Stimulated activated CD4-positive, alpha-beta T cell treated with anti-CD3 and anti-CD28 coated beads, TNF-alpha, amount 100 ng/mL, for 1 hour (primary cell): ENCODE measurements at regions not wholly inside any gene's neighbourhood (a gene's known extent, or its start where the extent isn't known, plus 50 kb on each side); places are given as distances from the start of the nearest gene placed in this dataset.
"Not testable (repeated sequence)": the region's sequence is repeated elsewhere in the genome, so short reads cannot be mapped to it uniquely, and the experiment has no call there.

Source experiments
- DNase-seq, 3 donors: peaks; one replicate each; pipeline ENCODE4 v3.0.0-alpha.2; 2020; ENCODE audit warnings: low read depth in 3 of 3, low spot score in 1 of 3

GRCh38 chr5:36422952-36423351 is 121.2 kb upstream of the RANBP3L start:
- DNase-seq: no peak

GRCh38 chr5:36423578-36424307 is 122.0 kb upstream of the RANBP3L start:
- DNase-seq: no peak

GRCh38 chr5:36426070-36426469 is 124.4 kb upstream of the RANBP3L start:
- not testable (repeated sequence) for DNase-seq

- no peak for DNase-seq
Measured at GRCh38 chr5:36435516-36435915, 133.8 kb upstream of the RANBP3L start.

DNA sequence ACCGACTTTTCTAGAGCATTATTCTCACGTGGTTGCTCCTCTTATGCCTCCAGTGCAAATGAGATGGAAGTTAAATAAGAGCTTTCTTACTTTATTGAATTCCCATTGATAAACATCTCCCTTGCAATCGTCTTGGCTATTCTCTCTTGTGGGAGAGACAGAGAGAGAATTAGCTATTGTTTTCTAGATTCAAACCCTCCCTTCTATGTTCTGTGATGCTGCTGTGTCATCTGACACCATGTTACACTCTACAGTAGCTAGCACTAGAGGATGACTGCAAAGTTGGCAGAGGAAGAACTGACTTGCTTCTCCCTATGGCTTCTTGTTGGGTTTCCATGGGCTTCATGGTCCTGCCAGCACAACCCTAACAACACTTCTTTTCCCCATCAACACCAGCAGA is 134.6 kb upstream of the RANBP3L start:
- no peak for DNase-seq

GRCh38 chr5:36438765-36439561 is 137.3 kb upstream of the RANBP3L start:
- DNase-seq: no peak

GRCh38 chr5:36440300-36440699 is 138.6 kb upstream of the RANBP3L start:
- no peak for DNase-seq

- DNase-seq: no peak
Measured at GRCh38 chr5:36441280-36441679, 139.6 kb upstream of the RANBP3L start.

DNA sequence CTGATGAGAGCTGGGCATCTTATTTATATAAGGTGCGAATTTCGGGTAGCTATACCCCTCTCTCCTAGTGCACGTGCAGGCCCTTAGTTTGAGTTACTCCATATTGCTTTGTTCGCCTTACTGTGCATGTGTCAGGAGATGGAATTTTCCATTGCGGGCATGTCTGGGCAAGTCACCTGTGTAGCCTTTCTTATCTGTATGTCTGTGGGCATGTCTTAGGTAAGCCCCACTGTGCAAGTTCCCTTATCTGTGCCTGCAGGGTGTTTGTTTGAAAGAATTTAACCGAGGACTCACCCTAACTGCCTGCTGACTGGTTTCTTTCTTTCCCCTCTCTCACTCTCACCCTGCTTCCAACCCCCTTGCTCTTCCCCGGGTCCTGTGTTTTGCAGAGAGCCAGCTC is 140.7 kb upstream of the RANBP3L start:
- DNase-seq: no peak

- DNase-seq: no peak
Measured at GRCh38 chr5:36442796-36443195, 141.1 kb upstream of the RANBP3L start.

DNA sequence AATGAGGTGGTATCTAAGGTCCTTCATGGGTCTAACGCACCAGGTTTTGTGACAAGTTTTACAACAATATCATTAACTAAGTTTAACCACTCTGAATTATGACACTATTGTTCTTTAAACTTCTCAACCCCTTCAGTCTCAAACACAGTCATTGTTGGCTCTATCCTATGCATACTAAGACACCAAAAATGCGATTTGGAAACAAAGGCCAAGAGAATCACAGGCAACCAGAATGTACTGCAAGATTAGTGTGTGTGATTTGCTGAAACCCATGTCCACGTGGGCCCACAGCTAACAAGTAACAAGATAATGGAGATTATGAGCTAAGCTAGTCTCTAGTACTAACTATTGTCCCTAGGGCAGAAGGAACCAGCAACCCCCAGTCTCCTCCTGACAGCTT is 142.2 kb upstream of the RANBP3L start:
- no peak for DNase-seq

GRCh38 chr5:36444582-36445418 is 143.1 kb upstream of the RANBP3L start:
- DNase-seq: no peak

- DNase-seq: no peak
Measured at GRCh38 chr5:36447776-36448175, 146.1 kb upstream of the RANBP3L start.

DNA sequence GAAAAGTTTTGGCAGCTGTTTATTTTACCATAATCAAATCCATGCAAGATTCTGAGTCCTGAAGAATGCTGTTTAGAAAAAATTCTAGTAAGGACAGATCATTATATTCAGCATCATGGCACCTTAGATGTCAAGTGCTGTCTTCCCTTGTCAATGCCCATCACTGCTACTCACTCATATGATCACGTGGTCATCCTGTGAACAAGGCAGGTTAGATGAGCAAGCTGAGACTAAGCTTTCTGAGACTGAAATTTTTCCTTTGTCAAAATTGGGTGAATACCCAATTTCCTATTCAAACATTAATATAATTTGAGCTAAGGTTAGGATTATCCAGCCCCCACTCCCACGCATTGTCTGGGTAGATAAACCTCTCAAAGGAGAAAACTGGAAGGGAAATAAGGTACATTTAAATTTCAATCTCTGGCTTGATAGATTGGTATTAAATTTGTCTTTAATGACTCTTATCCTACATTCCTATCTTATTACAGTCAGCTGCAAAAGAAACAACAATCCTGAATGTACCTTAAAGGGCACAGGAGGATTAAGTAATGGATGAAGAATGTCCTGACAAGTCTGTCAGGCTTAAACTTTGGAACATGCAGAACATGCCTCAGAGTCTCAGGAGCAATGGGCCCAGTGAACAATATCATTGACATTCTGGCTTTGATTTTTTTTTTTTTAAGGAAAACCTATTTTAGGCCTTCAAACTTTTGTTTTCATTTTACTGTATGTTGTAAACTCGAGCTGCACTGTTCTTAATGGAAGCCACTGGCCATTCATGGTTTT is 148.7 kb upstream of the RANBP3L start:
- no peak for DNase-seq

DNA sequence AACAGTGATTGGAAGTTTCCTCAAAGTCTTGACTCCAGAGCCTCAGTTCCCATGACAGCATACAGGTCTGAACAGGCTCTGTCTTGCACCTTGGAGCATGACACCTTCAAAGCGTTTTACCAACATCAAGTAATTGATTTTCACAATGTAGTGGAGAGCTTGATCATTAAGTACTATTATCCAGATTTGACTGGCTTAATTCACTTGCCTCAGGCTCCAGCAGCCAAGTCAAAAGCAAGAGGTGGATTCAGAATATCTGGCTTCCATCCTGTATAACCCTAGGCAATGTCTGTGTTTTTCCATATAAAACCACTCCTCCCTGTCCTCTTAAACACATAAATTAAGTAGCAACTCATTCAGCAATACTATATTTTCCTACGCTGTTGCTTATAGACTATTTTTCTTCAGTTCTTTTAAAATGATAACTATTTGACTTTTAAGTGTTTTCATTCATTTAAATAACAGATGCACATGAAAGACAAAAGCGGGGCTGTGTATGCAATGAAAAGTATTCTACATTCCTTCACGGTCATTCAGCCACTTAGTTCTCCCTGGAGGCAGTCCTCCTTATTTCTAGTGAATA is 150.8 kb upstream of the RANBP3L start:
- no peak for DNase-seq

GRCh38 chr5:36457511-36458270 is 148.7 kb upstream of the SLC1A3 start:
- DNase-seq: no peak

DNA sequence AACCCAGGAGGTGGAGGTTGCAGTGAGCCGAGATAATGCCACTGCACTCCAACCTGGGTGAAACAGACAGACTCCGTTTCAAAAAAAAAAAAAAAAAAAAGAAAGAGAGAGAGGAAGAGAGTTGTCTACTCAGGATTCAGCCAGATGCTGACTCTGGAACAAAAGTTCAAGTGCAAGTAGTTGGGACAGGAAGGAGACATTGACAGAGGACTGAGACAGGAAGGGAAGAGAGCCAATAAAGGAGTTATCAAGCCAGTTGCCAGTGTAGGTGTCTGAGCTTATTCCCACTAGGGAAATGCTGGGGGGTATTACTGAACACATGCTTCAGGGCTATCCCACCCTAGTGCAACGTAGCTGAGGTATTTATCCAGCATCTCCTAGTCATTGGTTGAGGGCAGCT is 147.7 kb upstream of the SLC1A3 start:
- no peak for DNase-seq

- no peak for DNase-seq
Measured at GRCh38 chr5:36459176-36460135, 146.9 kb upstream of the SLC1A3 start.
